Natural killer cell (primary cell): ENCODE measurements at regions not wholly inside any gene's neighbourhood (a gene's known extent, or its start where the extent isn't known, plus 50 kb on each side); places are given as distances from the start of the nearest gene placed in this dataset.

Experiments
- ATAC-seq, 3 donors: fragments of 150-1000 bp in 2 of 3; fragments of 200-7000 bp in 1 of 3; cut with Tn5 transposase; 1 replicate in 1 of 3; 2 replicates in 2 of 3; pipeline ENCODE4 v1.10.0; 2021; ENCODE audit warnings: mild to moderate bottlenecking in 2 of 3, moderate library complexity in 2 of 3
- DNase-seq, 2 donors: peaks; one replicate each; pipeline versions ENCODE4 v3.0.0 to v3.0.0-alpha.2; 2013 to 2021; ENCODE audit warnings: mixed read lengths in 1 of 2
- H3K27ac ChIP-seq: one replicate; pipeline ENCODE4 v1.5.1; 2013; ENCODE audit warnings: mild to moderate bottlenecking, low read length
- H3K27me3 ChIP-seq: one replicate; pipeline ENCODE4 v1.6.1; 2013; ENCODE audit warnings: low read length; ENCODE audit not compliant: control insufficient read depth, insufficient read depth
- H3K36me3 ChIP-seq: one replicate; pipeline ENCODE4 v1.6.1; 2013; ENCODE audit warnings: low read length; ENCODE audit not compliant: control insufficient read depth, insufficient read depth
- H3K4me1 ChIP-seq: one replicate; pipeline ENCODE4 v1.6.1; 2013; ENCODE audit warnings: low read length; ENCODE audit not compliant: control insufficient read depth, insufficient read depth
- H3K4me3 ChIP-seq: one replicate; pipeline ENCODE4 v1.5.1; 2013; ENCODE audit warnings: low read length
- H3K9me3 ChIP-seq: one replicate; pipeline ENCODE4 v1.6.1; 2013; ENCODE audit warnings: low read length; ENCODE audit not compliant: control insufficient read depth, insufficient read depth
- H3K27ac Mint-ChIP-seq, 2 donors: one replicate each; pipeline ENCODE4 v1.8.0; 2022; ENCODE audit warnings: mild to moderate bottlenecking in 2 of 2, mixed read lengths in 2 of 2, moderate library complexity in 1 of 2
- H3K27me3 Mint-ChIP-seq, 2 donors: one replicate each; pipeline ENCODE4 v1.8.0; 2022; ENCODE audit warnings: low read depth in 2 of 2, mixed read lengths in 2 of 2
- H3K36me3 Mint-ChIP-seq: one replicate; pipeline ENCODE4 v1.8.0; 2022; ENCODE audit warnings: mixed read lengths
- H3K4me1 Mint-ChIP-seq, 2 donors: one replicate each; pipeline ENCODE4 v1.8.0; 2022; ENCODE audit warnings: mixed read lengths in 2 of 2
- H3K4me3 Mint-ChIP-seq: one replicate; pipeline ENCODE4 v1.8.0; 2022; ENCODE audit warnings: mild to moderate bottlenecking, moderate library complexity, mixed read lengths
- H3K9me3 Mint-ChIP-seq, 2 donors: one replicate each; pipeline ENCODE4 v1.8.0; 2022; ENCODE audit warnings: mixed read lengths in 2 of 2
- WGBS: methylation state at CpG from one replicate; pipeline ENCODE4 v1.1.7; 2013; ENCODE audit warnings: missing lambda C conversion rate; ENCODE audit not compliant: insufficient coverage; 5-methylcytosine and 5-hydroxymethylcytosine counted together
- intact Hi-C: fragments of 100-400 bp; cut with micrococcal nuclease; formaldehyde crosslinking; loops from one replicate; pipeline ENCODE4 v1.14.2; 2022
- TF ChIP-seq, protein P1 (sequence below): fragments of 200-600 bp; IDR thresholded peaks from one replicate; pipeline ENCODE4 v1.8.0; 2022; ENCODE audit warnings: antibody characterized with exemption

DNA sequence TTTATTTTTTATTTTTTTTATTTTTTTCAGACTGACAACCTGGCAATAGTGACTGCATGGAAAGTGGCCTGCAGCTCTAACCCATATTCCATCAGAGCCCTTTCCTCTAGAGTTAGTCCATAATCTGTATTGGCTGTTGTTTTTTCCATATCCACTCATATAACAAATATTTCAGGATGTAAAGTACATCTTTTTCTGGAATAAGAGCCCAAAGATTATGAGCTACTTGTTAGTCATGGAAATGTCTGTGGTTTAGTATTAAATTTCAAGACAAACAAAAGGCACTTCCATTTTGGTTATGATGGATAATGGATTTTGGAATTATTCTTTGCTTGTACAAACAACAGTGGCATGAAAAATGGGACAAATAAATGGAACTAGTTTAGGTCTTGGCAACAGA lies 296.0 kb upstream of the HS3ST1 start:
- no peaks in the 10 kb centered on the region for H3K27me3 ChIP-seq
- H3K27ac Mint-ChIP-seq, result no peak overlapping the region
- H3K4me3 Mint-ChIP-seq, result no peak overlapping the region
- intact Hi-C loops, result loop anchor here (5.0 kb wide), 1 partner anchor 1142 kb away; no protein-coding TSS in a partner anchor
- H3K9me3 Mint-ChIP-seq, result no peaks in the 10 kb centered on the region
- no peaks in the 10 kb centered on the region for H3K27me3 Mint-ChIP-seq
- TF ChIP-seq, protein P1, sequence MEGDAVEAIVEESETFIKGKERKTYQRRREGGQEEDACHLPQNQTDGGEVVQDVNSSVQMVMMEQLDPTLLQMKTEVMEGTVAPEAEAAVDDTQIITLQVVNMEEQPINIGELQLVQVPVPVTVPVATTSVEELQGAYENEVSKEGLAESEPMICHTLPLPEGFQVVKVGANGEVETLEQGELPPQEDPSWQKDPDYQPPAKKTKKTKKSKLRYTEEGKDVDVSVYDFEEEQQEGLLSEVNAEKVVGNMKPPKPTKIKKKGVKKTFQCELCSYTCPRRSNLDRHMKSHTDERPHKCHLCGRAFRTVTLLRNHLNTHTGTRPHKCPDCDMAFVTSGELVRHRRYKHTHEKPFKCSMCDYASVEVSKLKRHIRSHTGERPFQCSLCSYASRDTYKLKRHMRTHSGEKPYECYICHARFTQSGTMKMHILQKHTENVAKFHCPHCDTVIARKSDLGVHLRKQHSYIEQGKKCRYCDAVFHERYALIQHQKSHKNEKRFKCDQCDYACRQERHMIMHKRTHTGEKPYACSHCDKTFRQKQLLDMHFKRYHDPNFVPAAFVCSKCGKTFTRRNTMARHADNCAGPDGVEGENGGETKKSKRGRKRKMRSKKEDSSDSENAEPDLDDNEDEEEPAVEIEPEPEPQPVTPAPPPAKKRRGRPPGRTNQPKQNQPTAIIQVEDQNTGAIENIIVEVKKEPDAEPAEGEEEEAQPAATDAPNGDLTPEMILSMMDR, result no peak
- H3K27ac ChIP-seq, result no peak overlapping the region
- H3K4me3 ChIP-seq, result no peak overlapping the region
- H3K36me3 ChIP-seq, result no peaks in the 10 kb centered on the region
- ATAC-seq (no peak), DNase-seq (no peak)
- H3K4me1 ChIP-seq, result no peaks in the 10 kb centered on the region
- no peaks in the 10 kb centered on the region for H3K4me1 Mint-ChIP-seq
- H3K9me3 ChIP-seq, result no peaks in the 10 kb centered on the region
- no peaks in the 10 kb centered on the region for H3K36me3 Mint-ChIP-seq

DNA sequence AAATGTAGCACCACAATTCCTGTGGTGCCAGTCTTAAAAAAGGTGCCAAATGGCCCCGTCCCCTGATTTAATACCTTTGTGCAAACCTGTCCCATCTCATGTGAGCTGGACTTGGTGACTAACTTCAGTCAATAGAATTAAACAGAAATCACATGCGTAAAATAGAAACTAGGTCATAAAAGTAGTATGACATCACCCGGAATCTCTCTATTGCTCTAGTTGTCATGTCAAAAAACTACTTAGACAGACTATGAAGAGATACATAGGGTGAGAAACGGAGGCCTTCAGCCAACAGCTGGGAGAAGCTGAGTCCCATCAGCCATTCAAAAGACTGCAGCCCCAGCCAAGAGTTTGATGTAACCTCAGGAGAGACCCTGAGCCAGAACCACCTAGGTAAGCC lies 293.5 kb upstream of the HS3ST1 start:
- H3K36me3 ChIP-seq, result no peaks in the 10 kb centered on the region
- Mint-ChIP-seq H3K27me3 (no peaks in the 10 kb centered on the region), H3K4me3 (no peak overlapping the region), H3K9me3 (peaks cover 0 to 3% of the 10 kb centered on the region in 2 donors), H3K36me3 (no peaks in the 10 kb centered on the region), H3K4me1 (no peaks in the 10 kb centered on the region), H3K27ac (no peak overlapping the region)
- intact Hi-C loops, result loop anchor here (5.0 kb wide), 1 partner anchor 1140 kb away; no protein-coding TSS in a partner anchor
- H3K4me3 ChIP-seq, result no peak overlapping the region
- DNase-seq, result no peak
- WGBS, result 82% methylated on average over 4 of the region's 4 CpGs
- H3K9me3 ChIP-seq, result no peaks in the 10 kb centered on the region
- TF ChIP-seq, protein P1, result no peak
- no peaks in the 10 kb centered on the region for H3K27me3 ChIP-seq
- H3K4me1 ChIP-seq, result no peaks in the 10 kb centered on the region
- ATAC-seq, result no peak
- H3K27ac ChIP-seq, result no peak overlapping the region

DNA sequence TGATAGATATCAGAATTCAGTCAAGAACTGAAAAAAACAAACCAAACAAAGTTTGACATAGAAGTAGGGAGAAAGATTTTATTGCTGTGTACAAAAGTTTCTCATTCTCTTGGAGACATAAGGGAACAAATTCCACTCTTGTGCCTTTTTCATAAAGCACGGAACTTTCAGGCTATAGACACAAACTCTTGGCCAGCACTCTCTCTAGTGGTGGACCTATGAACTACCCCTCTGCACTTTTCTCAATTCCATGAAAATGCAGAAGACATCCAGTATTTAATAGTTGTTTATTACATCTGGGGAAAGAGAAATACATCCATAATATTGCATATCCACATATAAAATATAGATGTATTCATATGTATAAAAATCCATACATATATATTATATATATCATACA lies 291.6 kb upstream of the HS3ST1 start:
- Mint-ChIP-seq H3K27me3 (no peaks in the 10 kb centered on the region), H3K36me3 (no peaks in the 10 kb centered on the region), H3K4me1 (no peaks in the 10 kb centered on the region), H3K27ac (no peak overlapping the region), H3K9me3 (peaks cover 0 to 3% of the 10 kb centered on the region in 2 donors), H3K4me3 (no peak overlapping the region)
- no peaks in the 10 kb centered on the region for H3K36me3 ChIP-seq
- H3K27me3 ChIP-seq, result no peaks in the 10 kb centered on the region
- 20% methylated on average over 1 of the region's 1 CpG for WGBS
- no peaks in the 10 kb centered on the region for H3K4me1 ChIP-seq
- ATAC-seq, result no peak
- no peaks in the 10 kb centered on the region for H3K9me3 ChIP-seq
- DNase-seq, result peak in 1 of 2 donors; percentile 16
- TF ChIP-seq, protein P1, result no peak
- no peak overlapping the region for H3K4me3 ChIP-seq
- no peak overlapping the region for H3K27ac ChIP-seq
- intact Hi-C loops, result loop anchor here (5.0 kb wide), 1 partner anchor 1138 kb away; no protein-coding TSS in a partner anchor

DNA sequence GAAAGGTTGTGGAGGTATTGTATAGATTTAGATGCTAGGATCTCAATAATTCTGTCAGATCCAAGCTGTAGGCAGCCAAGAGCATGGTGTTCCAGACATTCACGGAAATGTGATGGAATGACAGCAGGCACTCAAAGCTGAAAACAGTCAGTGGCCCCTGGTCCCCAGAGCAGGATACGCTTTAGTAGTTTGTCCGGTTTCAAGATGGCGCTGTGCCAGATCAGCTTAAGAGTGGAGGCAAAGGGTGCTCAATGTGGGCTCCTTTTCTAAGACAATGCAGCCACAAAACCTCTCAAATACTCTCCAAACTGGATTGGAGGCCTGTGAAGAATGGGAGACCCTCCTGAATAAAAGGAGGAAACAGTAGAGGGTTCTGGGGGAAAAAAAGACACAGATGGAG lies 291.2 kb upstream of the HS3ST1 start:
- 96% methylated on average over 3 of the region's 4 CpGs for WGBS
- no peaks in the 10 kb centered on the region for H3K9me3 ChIP-seq
- H3K27ac ChIP-seq, result no peak overlapping the region
- H3K4me1 Mint-ChIP-seq, result no peaks in the 10 kb centered on the region
- H3K4me1 ChIP-seq, result no peaks in the 10 kb centered on the region
- intact Hi-C loops, result loop anchor here (5.0 kb wide), 1 partner anchor 1138 kb away; no protein-coding TSS in a partner anchor
- ATAC-seq (no peak), DNase-seq (no peak)
- H3K27me3 ChIP-seq, result no peaks in the 10 kb centered on the region
- H3K9me3 Mint-ChIP-seq, result peaks cover 0 to 3% of the 10 kb centered on the region in 2 donors
- TF ChIP-seq, protein P1, result no peak
- H3K4me3 ChIP-seq, result no peak overlapping the region
- H3K4me3 Mint-ChIP-seq, result no peak overlapping the region
- no peaks in the 10 kb centered on the region for H3K36me3 Mint-ChIP-seq
- no peak overlapping the region for H3K27ac Mint-ChIP-seq
- no peaks in the 10 kb centered on the region for H3K36me3 ChIP-seq
- no peaks in the 10 kb centered on the region for H3K27me3 Mint-ChIP-seq
